B cell (primary cell): ENCODE measurements at regions not wholly inside any gene's neighbourhood (a gene's known extent, or its start where the extent isn't known, plus 50 kb on each side); places are given as distances from the start of the nearest gene placed in this dataset.

Experiments used
- ATAC-seq: fragments of 200-7000 bp; cut with Tn5 transposase; one replicate; pipeline ENCODE4 v1.10.0; 2021; ENCODE audit warnings: low read depth, mild to moderate bottlenecking, moderate number of reproducible peaks, moderate library complexity
- CTCF ChIA-PET: fragments of 350-600 bp; sonication (Branson Sonifier 250); formaldehyde crosslinking; loops from one replicate; lab custom pipeline; 2021; ENCODE audit warnings: antibody characterized with exemption, inconsistent platforms; lab: Charles Lee
- POLR2A ChIA-PET: fragments of 350-600 bp; sonication (Branson Sonifier 250); formaldehyde crosslinking; loops from one replicate; lab custom pipeline; 2021; ENCODE audit warnings: antibody characterized with exemption; lab: Charles Lee
- DNase-seq: peaks from one replicate; pipeline ENCODE4 v3.0.0; 2013
- H2AFZ ChIP-seq: 2 replicates; pipeline ENCODE4 v1.6.1; 2012; ENCODE audit warnings: mild to moderate bottlenecking, low read depth, low read length; ENCODE audit not compliant: insufficient read depth, poor library complexity, severe bottlenecking
- H3K27ac ChIP-seq, 2 donors: 1 replicate in 1 of 2; 2 replicates in 1 of 2; pipeline ENCODE4 v1.5.1; 2012 to 2013; ENCODE audit warnings: low read length in 2 of 2, mild to moderate bottlenecking in 2 of 2, moderate library complexity in 1 of 2
- H3K27me3 ChIP-seq, 4 experiments: fragments of 200-600 bp in 1 of 4; sonication (generic) in 1 of 4; replicated peaks in 1 of 4; 1 replicate in 2 of 4; 2 replicates in 2 of 4; pipeline versions ENCODE4 v1.6.1 to v1.7.0; 2013 to 2016; ENCODE audit warnings: low read length in 3 of 4, mild to moderate bottlenecking in 2 of 4, mixed read lengths in 1 of 4, moderate library complexity in 1 of 4; ENCODE audit not compliant: insufficient read depth in 4 of 4, control insufficient read depth in 3 of 4; ENCODE audit errors: control extremely low read depth in 1 of 4
- H3K36me3 ChIP-seq, 2 experiments: replicated peaks in 1 of 2; 1 replicate in 1 of 2; 2 replicates in 1 of 2; pipeline versions ENCODE4 v1.6.1 to v1.7.1; 2013; ENCODE audit warnings: low read length in 1 of 2; ENCODE audit not compliant: insufficient read depth in 2 of 2, control insufficient read depth in 1 of 2; ENCODE audit errors: control extremely low read depth in 1 of 2, extremely low read depth in 1 of 2
- H3K4me1 ChIP-seq, 2 donors: fragments of 200-600 bp in 1 of 2; sonication (generic) in 1 of 2; 1 replicate in 1 of 2; 2 replicates in 1 of 2; pipeline versions ENCODE4 v1.5.1 to v1.6.1; 2013 to 2017; ENCODE audit warnings: low read length in 2 of 2; ENCODE audit not compliant: control insufficient read depth in 2 of 2, insufficient read depth in 2 of 2
- H3K4me2 ChIP-seq: replicated peaks from 2 replicates; pipeline ENCODE3; 2012; ENCODE audit warnings: mild to moderate bottlenecking, low read depth, low read length; ENCODE audit not compliant: poor library complexity, severe bottlenecking
- H3K4me3 ChIP-seq, 5 experiments: fragments of 200-600 bp in 1 of 5; sonication (generic) in 1 of 5; 1 replicate in 3 of 5; 2 replicates in 2 of 5; pipeline versions ENCODE4 v1.5.1 to v1.7.0; 2011 to 2016; ENCODE audit warnings: low read length in 4 of 5, mild to moderate bottlenecking in 4 of 5, low read depth in 2 of 5, control low read depth in 1 of 5, moderate library complexity in 1 of 5; ENCODE audit not compliant: insufficient read depth in 1 of 5; ENCODE audit errors: control extremely low read depth in 1 of 5, extremely low read depth in 1 of 5
- H3K79me2 ChIP-seq: fragments of 200-600 bp; sonication (generic); one replicate; pipeline ENCODE4 v1.6.0; 2016; ENCODE audit warnings: low read length; ENCODE audit not compliant: control insufficient read depth, insufficient read depth
- H3K9ac ChIP-seq: fragments of 200-600 bp; sonication (generic); 2 replicates; pipeline ENCODE4 v1.6.1; 2017; ENCODE audit warnings: mild to moderate bottlenecking, low read length, moderate library complexity
- H3K9me3 ChIP-seq, 3 donors: one replicate each; pipeline versions ENCODE4 v1.6.1 to v1.7.1; 2013; ENCODE audit warnings: low read length in 2 of 3; ENCODE audit not compliant: control insufficient read depth in 2 of 3, insufficient read depth in 1 of 3; ENCODE audit errors: control extremely low read depth in 1 of 3
- H4K20me1 ChIP-seq: 2 replicates; pipeline ENCODE4 v1.6.0; 2012; ENCODE audit warnings: mild to moderate bottlenecking, low read length; ENCODE audit not compliant: insufficient read depth, control insufficient read depth, poor library complexity, severe bottlenecking
- H3K27ac Mint-ChIP-seq: one replicate; pipeline ENCODE4 v1.8.0; 2021; ENCODE audit warnings: mixed read lengths
- H3K27me3 Mint-ChIP-seq: one replicate; pipeline ENCODE4 v1.8.0; 2021; ENCODE audit warnings: mixed read lengths
- H3K4me1 Mint-ChIP-seq: one replicate; pipeline ENCODE4 v1.8.0; 2021; ENCODE audit warnings: mixed read lengths
- H3K4me3 Mint-ChIP-seq: one replicate; pipeline ENCODE4 v1.8.0; 2021; ENCODE audit warnings: mixed read lengths
- H3K9me3 Mint-ChIP-seq: one replicate; pipeline ENCODE4 v1.8.0; 2022; ENCODE audit warnings: mixed read lengths; ENCODE audit not compliant: insufficient read depth
- CTCF ChIP-seq: fragments of 200-600 bp; IDR thresholded peaks from one replicate; pipeline ENCODE4 v1.8.0; 2022; ENCODE audit warnings: antibody characterized with exemption, mild to moderate bottlenecking
- EZH2 ChIP-seq: IDR thresholded peaks from 2 replicates; pipeline ENCODE4 v1.6.1; 2012; ENCODE audit warnings: borderline replicate concordance, low read depth, mild to moderate bottlenecking, moderate library complexity, low read length; ENCODE audit not compliant: insufficient read depth, poor library complexity, severe bottlenecking
- WGBS: methylation state at CpG from one replicate; pipeline ENCODE4 v1.1.5; 2013; ENCODE audit warnings: missing lambda C conversion rate; ENCODE audit not compliant: insufficient coverage; 5-methylcytosine and 5-hydroxymethylcytosine counted together
- intact Hi-C: fragments of 100-400 bp; cut with micrococcal nuclease; formaldehyde crosslinking; loops from one replicate; pipeline ENCODE4 v1.10.0; 2022

DNA sequence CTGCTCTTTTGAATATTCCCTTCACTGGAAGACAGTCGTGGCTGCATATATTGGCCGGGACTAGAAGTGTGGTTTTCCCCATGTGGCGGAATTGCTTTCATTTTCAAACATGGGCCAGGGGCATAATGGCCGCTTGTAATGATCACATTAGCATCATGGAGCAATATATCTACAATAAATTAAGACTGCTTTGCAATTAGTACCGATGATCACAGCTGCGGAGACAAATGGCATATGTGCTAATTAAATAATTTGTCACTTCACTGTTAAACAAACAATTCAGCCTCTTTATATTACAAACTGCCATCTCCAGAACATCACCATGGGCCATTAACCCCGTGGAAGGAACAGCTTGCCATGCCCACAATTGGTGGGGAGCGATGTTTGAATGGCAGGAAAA is 68.2 kb upstream of the OLIG2 start:
- TF ChIP-seq CTCF (no peak), EZH2 (no peak)
- Histone ChIP-seq H3K9ac (no peak overlapping the region), H3K4me2 (no peak overlapping the region), H4K20me1 (no peaks in the 10 kb centered on the region), H2AFZ (no peak overlapping the region), H3K27me3 (peaks cover 0 to 48% (median 15%) of the 10 kb centered on the region in 4 experiments), H3K4me1 (no peaks in the 10 kb centered on the region), H3K4me3 (no peak overlapping the region), H3K27ac (no peak overlapping the region), H3K79me2 (no peaks in the 10 kb centered on the region), H3K36me3 (no peaks in the 10 kb centered on the region), H3K9me3 (no peaks in the 10 kb centered on the region)
- intact Hi-C loops, result no loop called here
- ATAC-seq (no peak), DNase-seq (no peak)
- no peaks in the 10 kb centered on the region for H3K4me1 Mint-ChIP-seq
- POLR2A ChIA-PET, result no interaction called here
- CTCF ChIA-PET, result no interaction called here
- WGBS, result 100% methylated on average over 2 of the region's 8 CpGs
- H3K4me3 Mint-ChIP-seq, result no peak overlapping the region
- H3K27me3 Mint-ChIP-seq, result peaks cover 77% of the 10 kb centered on the region
- H3K9me3 Mint-ChIP-seq, result no peaks in the 10 kb centered on the region
- no peak overlapping the region for H3K27ac Mint-ChIP-seq

- Histone ChIP-seq H3K4me1 (no peaks in the 10 kb centered on the region), H3K27ac (no peak overlapping the region), H3K27me3 (peaks cover 0 to 48% (median 15%) of the 10 kb centered on the region in 4 experiments), H3K4me3 (no peak overlapping the region), H4K20me1 (no peaks in the 10 kb centered on the region), H2AFZ (no peak overlapping the region), H3K79me2 (no peaks in the 10 kb centered on the region), H3K4me2 (no peak overlapping the region), H3K9me3 (no peaks in the 10 kb centered on the region), H3K36me3 (no peaks in the 10 kb centered on the region), H3K9ac (no peak overlapping the region)
- ATAC-seq (no peak), DNase-seq (no peak)
- Mint-ChIP-seq H3K9me3 (no peaks in the 10 kb centered on the region), H3K4me3 (no peak overlapping the region), H3K27me3 (peaks cover 75% of the 10 kb centered on the region), H3K4me1 (no peaks in the 10 kb centered on the region), H3K27ac (no peak overlapping the region)
- POLR2A ChIA-PET, result no interaction called here
- intact Hi-C loops, result no loop called here
- no peak for TF ChIP-seq EZH2
- no peak for TF ChIP-seq CTCF
- 100% methylated on average over 2 of the region's 6 CpGs for WGBS
- CTCF ChIA-PET, result no interaction called here
These were observed 67.3 kb upstream of the OLIG2 start for GRCh38 chr21:32958288-32959002.
